Smooth muscle cell (in vitro differentiated cells): ENCODE measurements at regions not wholly inside any gene's neighbourhood (a gene's known extent, or its start where the extent isn't known, plus 50 kb on each side); places are given as distances from the start of the nearest gene placed in this dataset.
"Not testable (repeated sequence)": the region's sequence is repeated elsewhere in the genome, so short reads cannot be mapped to it uniquely, and the experiment has no call there.

ENCODE experiments used
- DNase-seq: peaks from one replicate; lab custom pipeline; 2025; ENCODE audit not compliant: unreplicated experiment; lab: John Stamatoyannopoulos, UW
- H2AFZ ChIP-seq: fragments of 200-600 bp; sonication (generic); 2 replicates; pipeline ENCODE4 v1.6.0; 2016; ENCODE audit warnings: antibody characterized with exemption, low read depth, mild to moderate bottlenecking
- H3F3A ChIP-seq: fragments of 200-600 bp; sonication (generic); 2 replicates; pipeline ENCODE4 v1.6.0; 2017; ENCODE audit warnings: antibody characterized with exemption, low read depth
- H3K27ac ChIP-seq: fragments of 200-600 bp; sonication (generic); 2 replicates; pipeline ENCODE4 v1.5.1; 2016; ENCODE audit warnings: low read depth, mild to moderate bottlenecking
- H3K27me3 ChIP-seq: fragments of 200-600 bp; sonication (generic); 2 replicates; pipeline ENCODE4 v1.6.1; 2016; ENCODE audit warnings: low read depth, mild to moderate bottlenecking
- H3K36me3 ChIP-seq: fragments of 200-600 bp; sonication (generic); 2 replicates; pipeline ENCODE4 v1.5.1; 2016; ENCODE audit warnings: low read depth
- H3K4me1 ChIP-seq: fragments of 200-600 bp; sonication (generic); 2 replicates; pipeline ENCODE4 v1.5.1; 2016; ENCODE audit warnings: low read depth
- H3K4me2 ChIP-seq: fragments of 200-600 bp; sonication (generic); 2 replicates; pipeline ENCODE4 v1.6.0; 2016; ENCODE audit warnings: mild to moderate bottlenecking
- H3K4me3 ChIP-seq: fragments of 200-600 bp; sonication (generic); 2 replicates; pipeline ENCODE4 v1.5.1; 2016; ENCODE audit warnings: mild to moderate bottlenecking
- H3K79me2 ChIP-seq: fragments of 200-600 bp; sonication (generic); 2 replicates; pipeline ENCODE4 v1.6.0; 2016; ENCODE audit warnings: low read depth, mild to moderate bottlenecking
- H3K9ac ChIP-seq: fragments of 200-600 bp; sonication (generic); 2 replicates; pipeline ENCODE4 v1.6.0; 2016; ENCODE audit warnings: low read depth
- H3K9me3 ChIP-seq: fragments of 200-600 bp; sonication (generic); replicated peaks from 2 replicates; pipeline ENCODE4 v1.5.1; 2016; ENCODE audit warnings: low read depth
- H4K20me1 ChIP-seq: fragments of 200-600 bp; sonication (generic); 2 replicates; pipeline ENCODE4 v1.6.0; 2016; ENCODE audit warnings: low read depth
- CTCF ChIP-seq: fragments of 200-600 bp; sonication (generic); IDR thresholded peaks from 2 replicates; pipeline ENCODE4 v1.5.1; 2017; ENCODE audit warnings: borderline replicate concordance, mild to moderate bottlenecking, antibody characterized with exemption; ENCODE audit not compliant: insufficient read depth, poor library complexity, severe bottlenecking
- WGBS: methylation state at CpG from one replicate; pipeline ENCODE4 v1.1.7; 2016; ENCODE audit warnings: low lambda C conversion rate; 5-methylcytosine and 5-hydroxymethylcytosine counted together

GRCh38 chr1:106380772-106381171 is 675.7 kb upstream of the PRMT6 start:
- H3K79me2 ChIP-seq = no peaks in the 10 kb centered on the region
- no peak for DNase-seq
- H3K27ac ChIP-seq = no peak overlapping the region
- no peak for TF ChIP-seq CTCF
- 84% methylated on average over 1 of the region's 1 CpG for WGBS
- H3K36me3 ChIP-seq = no peaks in the 10 kb centered on the region
- H2AFZ ChIP-seq = no peak overlapping the region
- H3K27me3 ChIP-seq = no peaks in the 10 kb centered on the region
- H3K4me1 ChIP-seq = no peaks in the 10 kb centered on the region
- no peak overlapping the region for H3K9ac ChIP-seq
- H3K4me3 ChIP-seq = no peak overlapping the region
- no peaks in the 10 kb centered on the region for H3F3A ChIP-seq
- H3K9me3 ChIP-seq = no peaks in the 10 kb centered on the region
- no peaks in the 10 kb centered on the region for H4K20me1 ChIP-seq
- H3K4me2 ChIP-seq = no peak overlapping the region

- H3K27ac ChIP-seq, H3F3A ChIP-seq, H3K4me2 ChIP-seq, H3K27me3 ChIP-seq, H3K9me3 ChIP-seq, H4K20me1 ChIP-seq, H3K36me3 ChIP-seq, H3K4me1 ChIP-seq, H3K79me2 ChIP-seq, H3K9ac ChIP-seq, DNase-seq, H2AFZ ChIP-seq, H3K4me3 ChIP-seq: not testable (repeated sequence)
- whole genome bisulfite sequencing = 75% methylated on average over 4 of the region's 4 CpGs
These were observed 667.3 kb upstream of the PRMT6 start for GRCh38 chr1:106389160-106389559.

- H2AFZ ChIP-seq = no peak overlapping the region
- H3F3A ChIP-seq = no peaks in the 10 kb centered on the region
- no peak overlapping the region for H3K4me2 ChIP-seq
- 86% methylated on average over 1 of the region's 1 CpG for WGBS
- no peaks in the 10 kb centered on the region for H3K79me2 ChIP-seq
- H3K4me3 ChIP-seq = no peak overlapping the region
- no peaks in the 10 kb centered on the region for H3K36me3 ChIP-seq
- TF ChIP-seq CTCF = no peak
- no peak for DNase-seq
- no peaks in the 10 kb centered on the region for H3K4me1 ChIP-seq
- no peaks in the 10 kb centered on the region for H3K27me3 ChIP-seq
- no peaks in the 10 kb centered on the region for H3K9me3 ChIP-seq
- no peaks in the 10 kb centered on the region for H4K20me1 ChIP-seq
- no peak overlapping the region for H3K9ac ChIP-seq
- H3K27ac ChIP-seq = no peak overlapping the region
These were observed 663.4 kb upstream of the PRMT6 start for GRCh38 chr1:106393046-106393445.

GRCh38 chr1:106396020-106396419 is 660.5 kb upstream of the PRMT6 start:
- DNase-seq = no peak
- no peaks in the 10 kb centered on the region for H3K4me1 ChIP-seq
- H2AFZ ChIP-seq = no peak overlapping the region
- no peaks in the 10 kb centered on the region for H4K20me1 ChIP-seq
- H3K4me3 ChIP-seq = no peak overlapping the region
- TF ChIP-seq CTCF = no peak
- H3F3A ChIP-seq = no peaks in the 10 kb centered on the region
- H3K4me2 ChIP-seq = no peak overlapping the region
- H3K9ac ChIP-seq = no peak overlapping the region
- no peaks in the 10 kb centered on the region for H3K79me2 ChIP-seq
- H3K27me3 ChIP-seq = no peaks in the 10 kb centered on the region
- H3K9me3 ChIP-seq = no peaks in the 10 kb centered on the region
- H3K36me3 ChIP-seq = no peaks in the 10 kb centered on the region
- H3K27ac ChIP-seq = no peak overlapping the region
